ENCODE measurements at regions not wholly inside any gene's neighbourhood (a gene's known extent, or its start where the extent isn't known, plus 50 kb on each side); places are given as distances from the start of the nearest gene placed in this dataset.

DNA sequence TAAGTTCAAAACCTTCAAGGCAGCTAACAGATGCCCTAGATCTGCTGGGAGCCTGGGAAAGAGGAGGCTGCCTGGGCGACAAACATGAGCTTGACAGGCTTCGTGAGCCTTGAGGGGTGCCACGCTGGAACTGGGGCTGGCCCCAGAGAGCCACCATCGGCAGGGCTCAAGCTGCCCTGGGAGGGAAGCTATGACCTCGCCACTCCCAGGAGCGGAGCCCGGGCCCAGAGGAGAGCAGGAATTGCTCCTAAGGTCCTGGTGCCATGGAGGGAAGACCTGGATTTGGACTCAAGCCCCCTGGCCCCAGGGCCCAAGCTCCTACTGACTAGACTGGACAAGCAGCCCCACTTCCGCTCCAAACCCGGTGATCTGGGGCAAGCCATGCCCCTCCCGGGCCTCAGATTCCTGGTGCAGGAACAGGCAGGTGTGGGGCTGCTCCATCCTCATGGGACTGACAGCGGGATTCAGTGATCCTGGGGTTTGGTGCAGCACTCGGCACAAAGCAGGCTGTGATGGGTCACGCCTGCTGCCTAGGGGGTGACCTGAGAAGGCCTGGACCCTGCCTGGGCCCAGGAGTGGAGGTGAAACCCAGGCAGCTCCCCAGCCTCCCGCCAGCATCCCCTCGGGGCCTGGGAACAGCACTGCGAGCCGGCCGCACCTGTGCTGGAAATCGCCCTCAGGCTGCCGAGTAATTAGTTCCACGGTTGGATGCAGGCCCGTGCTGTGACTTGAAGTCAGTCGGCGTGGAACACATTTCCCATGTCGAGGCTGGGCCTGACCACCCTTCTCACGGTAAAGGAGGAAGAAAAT lies 246.9 kb downstream of the NDUFA10 start:
- no peak for DNase-seq (ENCODE audit: low spot score)

DNA sequence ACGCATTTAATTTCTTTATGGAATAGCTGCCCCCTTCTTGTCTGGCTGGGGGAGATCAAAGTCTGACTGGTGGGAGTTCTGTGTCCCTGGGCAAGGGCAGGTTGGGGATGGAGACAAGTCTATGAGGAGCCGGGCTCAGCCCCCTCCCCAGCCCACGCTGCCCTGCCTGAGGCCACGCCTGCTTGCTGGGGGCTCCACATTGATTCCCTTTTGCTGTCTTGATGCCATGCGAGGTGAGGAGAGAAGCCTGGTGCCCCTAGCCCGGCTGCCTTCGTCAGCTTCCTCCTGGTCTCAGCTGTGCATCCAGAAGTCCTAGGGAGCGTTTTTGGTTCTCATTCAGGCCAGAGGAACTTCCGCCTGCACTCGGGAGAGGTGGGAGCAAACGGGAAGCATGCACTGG lies 247.9 kb downstream of the NDUFA10 start:
- no peak for DNase-seq (ENCODE audit: low spot score)

DNA sequence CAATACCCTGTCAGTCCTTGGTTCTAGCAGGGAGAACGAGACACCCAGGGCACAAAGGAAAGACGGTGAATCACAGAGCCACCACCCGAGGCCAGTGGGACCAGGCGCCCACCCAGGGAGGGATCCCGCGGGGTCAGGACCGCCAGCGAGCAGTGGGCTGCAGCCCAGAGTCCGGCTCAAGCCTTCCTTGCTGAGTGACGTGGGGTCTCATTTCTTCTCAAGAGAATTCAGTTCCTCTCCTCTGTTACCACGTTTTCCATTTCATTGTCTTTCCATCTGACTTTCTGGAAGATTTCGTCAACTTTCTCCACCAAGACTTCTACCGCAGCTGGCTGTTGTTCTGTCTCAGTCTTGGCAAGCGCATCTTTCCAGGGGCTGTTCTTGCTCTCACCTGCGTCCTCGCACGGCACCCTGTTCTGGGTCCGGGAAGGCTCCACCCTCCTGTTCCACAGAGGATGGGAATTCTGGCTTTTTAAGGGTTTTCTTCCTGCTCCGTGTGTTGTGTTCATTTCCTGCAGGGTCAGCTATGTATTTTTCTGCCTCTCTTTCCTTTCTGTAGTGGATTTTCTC lies 248.6 kb downstream of the NDUFA10 start:
- DNase-seq (ENCODE audit: low spot score), result no peak

- no peak for DNase-seq (ENCODE audit: low spot score)
Observed at GRCh38 chr2:239775623-239776435, 249.3 kb downstream of the NDUFA10 start.

DNA sequence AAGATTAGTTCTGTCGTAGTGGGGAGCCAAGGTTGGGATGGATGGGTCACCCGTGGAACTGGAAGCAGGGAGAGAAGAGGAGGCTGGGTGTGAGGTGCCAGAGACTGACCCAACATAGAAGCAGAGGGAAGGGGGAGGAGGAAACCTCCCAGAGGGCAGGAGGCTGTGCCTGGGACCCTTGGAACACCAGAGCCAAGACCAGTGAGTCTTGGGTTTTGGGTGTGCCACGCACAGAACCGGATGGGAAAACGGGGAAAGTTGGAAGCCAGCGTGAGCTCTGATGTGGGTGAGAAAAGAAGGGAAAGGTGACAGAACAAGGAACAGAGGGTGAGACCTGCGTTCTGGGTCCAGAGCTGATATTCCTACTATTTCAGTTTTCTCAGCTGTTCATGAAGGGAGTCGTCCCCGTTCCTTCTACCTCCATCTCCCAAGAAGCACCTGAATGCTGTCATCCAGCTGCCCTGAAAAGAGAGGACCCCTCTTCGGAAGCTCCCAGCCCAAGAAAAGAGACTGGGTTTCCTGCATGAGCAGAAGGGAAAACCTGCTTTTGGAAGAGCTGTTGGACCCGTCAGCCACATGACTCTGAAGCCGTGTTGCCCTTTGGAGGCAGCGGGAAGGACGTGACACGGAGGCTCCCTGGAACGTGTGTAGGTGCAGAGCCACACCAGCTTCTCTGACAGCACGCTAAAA lies 250.1 kb downstream of the NDUFA10 start:
- DNase-seq (ENCODE audit: low spot score), result no peak

- no peak for DNase-seq (ENCODE audit: low spot score)
Observed at GRCh38 chr2:239774142-239774462, 251.0 kb downstream of the NDUFA10 start.

DNA sequence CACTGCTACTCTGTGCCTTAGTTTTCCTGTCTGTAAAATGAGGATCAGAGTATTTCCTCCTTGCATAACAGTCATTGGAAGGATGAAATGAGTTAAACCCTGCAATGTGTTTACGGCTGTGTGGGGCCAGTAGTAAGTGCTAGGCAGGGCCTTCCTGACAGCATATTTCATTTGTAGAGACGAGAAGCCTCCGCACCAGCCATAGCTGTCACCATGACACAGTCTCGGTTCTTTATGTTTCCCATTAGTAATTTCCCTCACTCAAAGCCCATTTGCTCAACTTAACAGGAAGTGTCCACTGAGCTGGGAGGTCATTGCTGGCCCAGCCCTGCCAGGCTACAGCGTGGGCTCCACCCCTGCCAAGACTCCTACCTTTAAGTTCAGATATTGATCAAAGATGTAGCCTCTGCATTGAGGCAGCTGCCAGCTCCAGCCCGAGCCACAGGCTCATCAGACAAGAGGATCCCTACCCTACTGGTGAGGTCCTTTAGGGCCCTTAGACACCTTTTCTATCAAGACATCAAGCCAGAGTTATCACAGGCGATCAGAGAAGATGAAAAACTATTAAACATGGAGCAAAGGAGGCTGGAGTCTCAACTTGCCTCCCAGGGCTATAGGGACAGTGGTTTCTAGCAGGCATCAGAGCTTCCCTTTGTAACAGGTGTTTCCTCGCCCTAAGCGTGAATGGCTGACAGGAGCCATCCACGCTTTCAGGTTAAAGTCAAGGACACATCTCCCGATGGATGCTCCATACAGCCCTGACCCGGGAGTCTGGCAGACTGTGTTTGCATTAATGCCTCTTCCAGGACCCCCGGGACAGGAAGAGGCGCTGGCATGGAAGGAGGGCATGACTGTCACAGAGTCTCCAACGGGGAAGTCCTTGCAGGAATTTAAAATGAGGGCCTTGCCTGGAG lies 251.7 kb downstream of the NDUFA10 start:
- no peak for DNase-seq (ENCODE audit: low spot score)

DNA sequence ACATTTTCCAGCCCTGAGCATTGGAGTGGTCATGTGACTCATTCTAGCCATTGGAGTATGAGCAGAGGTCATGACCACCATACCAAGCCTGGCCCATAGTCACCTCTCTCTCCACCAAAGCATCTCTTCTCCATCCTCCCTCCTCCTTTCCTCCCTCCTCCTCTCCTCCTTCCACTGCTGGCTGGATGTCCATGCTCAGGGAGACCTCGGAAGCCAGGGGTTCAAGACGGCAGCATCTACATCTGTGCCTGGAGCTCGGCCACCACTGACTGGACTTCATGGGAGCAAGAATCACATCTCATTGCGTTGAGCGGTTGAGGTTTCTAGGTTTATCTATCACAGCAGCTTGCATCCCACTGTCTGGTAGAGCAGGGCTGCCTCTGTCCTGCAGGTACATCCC lies 252.4 kb downstream of the NDUFA10 start:
- no peak for DNase-seq (ENCODE audit: low spot score)

DNA sequence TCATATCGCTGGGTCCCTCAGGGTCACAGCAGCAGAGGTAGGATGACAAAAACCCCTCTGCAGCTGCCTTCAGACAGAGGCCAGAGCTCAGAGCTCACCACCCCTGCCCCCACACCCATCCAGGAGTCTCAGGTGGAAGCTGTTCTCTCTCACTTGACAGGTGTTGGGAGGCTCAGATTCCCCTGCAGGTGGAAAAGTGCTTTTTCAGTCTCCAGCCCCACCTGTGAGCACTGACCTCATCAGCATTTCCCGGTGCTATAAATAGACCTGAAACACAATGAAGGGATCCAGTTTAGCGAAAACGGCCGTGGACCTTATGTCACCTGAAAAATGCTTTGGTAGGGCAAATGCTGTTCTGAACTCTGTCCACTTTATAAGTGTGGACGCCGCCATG lies 254.9 kb downstream of the NDUFA10 start:
- DNase-seq (ENCODE audit: low spot score), result no peak

- DNase-seq (ENCODE audit: low spot score), result no peak
Observed at GRCh38 chr2:239769554-239770245, 255.4 kb downstream of the NDUFA10 start.

DNA sequence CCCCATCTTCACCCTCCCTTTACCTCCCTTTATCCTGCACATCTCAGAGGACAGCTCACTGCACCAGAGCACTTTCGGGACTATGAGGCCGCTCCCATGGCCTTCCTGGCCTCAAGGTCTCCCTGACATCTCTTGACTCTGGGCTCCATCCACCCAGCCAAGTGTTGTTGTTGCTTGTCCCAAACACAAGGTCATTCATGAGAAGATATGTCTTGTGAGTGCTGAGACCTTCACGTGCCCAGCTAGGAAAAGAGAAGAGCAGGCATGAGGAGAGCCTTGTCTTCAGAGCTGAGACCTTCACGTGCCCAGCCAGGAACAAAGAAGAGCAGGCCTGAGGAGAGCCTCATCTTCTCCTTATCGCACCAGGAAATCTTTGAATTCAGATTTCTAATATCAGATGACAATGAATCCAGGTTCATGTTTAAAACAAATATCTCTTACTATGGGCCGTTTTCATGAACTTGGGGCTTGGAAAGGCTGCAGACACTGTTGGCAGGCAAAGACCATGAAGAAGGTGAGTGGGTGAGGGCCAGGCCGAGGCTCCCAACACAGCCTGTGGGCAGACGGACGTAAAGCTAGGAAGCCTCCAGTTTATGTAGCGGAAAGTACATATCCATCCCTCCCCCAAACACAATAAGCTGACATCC lies 256.1 kb downstream of the NDUFA10 start:
- DNase-seq (ENCODE audit: low spot score), result no peak

DNA sequence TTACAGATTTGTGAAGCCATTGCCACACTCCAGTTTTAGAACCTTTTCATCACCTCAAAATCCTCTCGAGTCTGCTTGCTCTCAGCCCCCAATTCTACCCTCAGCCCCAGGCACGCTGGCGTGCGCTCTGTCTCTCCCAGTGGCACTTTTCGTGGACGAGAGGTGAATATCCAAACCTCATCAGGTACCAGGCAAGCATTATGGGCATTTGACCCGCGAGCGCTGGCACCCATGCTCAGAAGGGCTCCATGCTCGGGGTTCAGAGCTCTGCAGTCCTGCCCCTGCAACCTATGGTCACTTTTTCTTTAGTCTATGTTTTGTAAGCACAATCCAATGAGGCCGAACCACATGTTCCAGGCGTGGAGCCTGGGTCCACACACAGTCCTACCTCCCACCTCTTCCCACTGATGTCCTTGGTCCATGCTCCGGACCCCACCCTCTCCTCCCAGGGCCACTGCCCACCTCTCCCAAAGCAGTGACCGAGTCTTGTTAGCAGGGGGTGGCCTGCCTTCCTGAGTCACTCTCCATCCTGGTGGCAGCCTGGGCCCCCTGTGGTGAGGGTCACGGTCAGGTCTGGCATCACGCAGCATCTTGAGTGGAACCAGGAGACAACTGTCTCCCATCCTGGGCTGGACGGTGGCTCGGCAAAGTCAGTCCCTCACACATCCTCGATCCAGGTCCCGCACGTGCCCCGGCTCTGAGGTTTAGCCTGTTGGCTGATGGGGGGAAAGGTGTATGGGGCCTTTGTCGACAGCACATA lies 256.9 kb downstream of the NDUFA10 start:
- no peak for DNase-seq (ENCODE audit: low spot score)

- DNase-seq (ENCODE audit: low spot score), result no peak
Observed at GRCh38 chr2:239767021-239767905, 257.9 kb downstream of the NDUFA10 start.

GRCh38 chr2:239765911-239766310 lies 259.2 kb downstream of the NDUFA10 start:
- DNase-seq (ENCODE audit: low spot score), result no peak

DNA sequence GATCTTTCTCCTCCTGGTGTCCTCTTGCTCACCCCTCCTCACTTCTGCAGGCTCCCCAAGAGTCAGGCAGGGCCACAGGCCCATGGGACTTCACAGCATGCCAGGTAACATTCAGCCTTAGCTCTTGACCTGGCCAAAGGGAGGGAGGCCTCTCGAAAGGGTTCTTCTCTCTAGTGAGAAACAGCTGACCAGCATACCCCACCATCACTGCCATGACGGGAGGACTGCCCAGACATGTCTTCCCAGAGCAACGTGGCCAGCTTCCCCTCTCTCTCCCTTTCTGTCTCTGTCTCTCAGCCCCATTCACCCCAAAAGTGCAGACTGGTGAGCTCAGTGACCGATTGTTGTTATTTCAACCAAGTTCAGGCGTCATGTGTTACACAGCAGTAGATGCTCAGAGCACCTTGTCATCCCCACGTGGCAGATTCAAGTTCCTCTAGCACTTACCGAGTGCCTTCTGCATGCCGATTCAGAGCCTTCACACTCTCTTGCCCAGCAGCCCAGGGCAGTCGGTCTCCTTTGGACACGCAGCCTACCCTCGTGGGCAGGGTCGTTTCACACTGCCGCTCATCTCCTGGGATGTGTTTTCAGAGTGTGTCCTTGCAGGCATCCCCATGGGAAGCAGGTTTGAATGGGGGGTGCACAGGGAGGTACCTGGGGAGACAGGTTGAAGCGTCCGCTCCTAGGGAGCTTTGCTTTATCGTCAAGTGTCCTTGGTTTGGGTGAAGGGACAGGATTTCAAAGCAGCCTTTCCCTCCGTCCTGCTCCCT lies 259.9 kb downstream of the NDUFA10 start:
- no peak for DNase-seq (ENCODE audit: low spot score)

DNA sequence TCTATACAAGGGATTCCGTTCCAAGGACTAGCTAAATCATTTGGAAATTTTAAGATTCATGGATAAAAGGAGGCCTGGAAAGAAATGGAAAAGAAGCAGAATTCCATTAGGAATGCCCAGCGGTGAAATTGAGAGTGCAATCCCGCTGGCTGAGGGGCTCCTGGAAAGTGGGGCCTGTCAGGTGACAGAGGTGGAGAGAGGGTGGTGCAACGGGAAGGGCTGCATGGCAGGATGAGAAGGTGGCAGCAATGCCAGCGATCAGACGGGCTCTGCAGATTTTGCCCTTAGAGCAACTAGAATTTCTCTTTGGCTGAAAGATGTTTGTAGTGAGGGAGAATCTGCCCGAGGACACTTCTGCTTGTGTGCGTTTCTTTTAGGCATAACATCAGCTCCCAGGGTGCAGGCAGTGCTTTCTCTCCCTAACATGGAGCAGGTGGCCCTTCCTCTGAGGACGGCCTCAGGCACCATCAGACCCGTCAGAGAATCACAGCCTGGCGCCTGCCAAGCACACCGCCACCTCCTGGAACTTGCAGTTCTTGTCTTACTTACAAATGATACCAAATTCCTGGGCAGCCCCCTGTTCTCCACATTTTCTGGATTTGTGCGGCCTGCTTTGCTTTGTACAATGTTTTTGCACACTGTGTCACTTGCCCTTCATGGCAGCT lies 261.6 kb downstream of the NDUFA10 start:
- DNase-seq (ENCODE audit: low spot score), result no peak

DNA sequence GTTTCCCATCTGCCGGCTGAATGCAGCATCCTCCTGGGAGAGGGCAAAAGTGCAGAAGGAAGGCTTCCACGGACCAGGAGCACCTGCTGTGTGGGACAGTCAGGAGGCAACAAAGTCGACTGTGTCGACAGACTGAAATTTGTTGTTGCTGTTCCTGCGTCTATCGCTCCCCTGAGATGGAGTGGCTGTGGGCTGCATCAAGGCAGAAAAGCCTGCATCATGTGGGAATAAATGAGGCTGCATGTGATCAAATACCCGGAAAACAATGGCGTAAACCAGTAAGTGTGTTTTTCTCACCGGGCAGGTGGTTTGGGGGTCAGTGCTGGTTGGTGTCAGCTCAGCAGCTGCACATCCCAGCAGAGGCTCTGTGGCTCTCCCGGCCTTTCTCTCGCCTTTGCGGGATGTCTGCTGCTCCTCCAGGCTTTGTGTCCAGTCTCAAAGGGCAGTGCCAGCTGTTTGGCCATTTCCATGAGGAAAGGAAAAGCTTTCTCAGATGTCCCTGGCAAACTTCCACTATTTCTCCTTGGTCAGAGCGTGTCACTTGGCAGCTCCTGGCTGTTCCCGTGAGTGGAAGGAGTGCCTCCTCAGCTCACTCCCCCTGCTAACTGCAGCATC lies 262.4 kb downstream of the NDUFA10 start:
- no peak for DNase-seq (ENCODE audit: low spot score)

Measured in LoVo (cell line).